ENCODE measurements at regions not wholly inside any gene's neighbourhood (a gene's known extent, or its start where the extent isn't known, plus 50 kb on each side); places are given as distances from the start of the nearest gene placed in this dataset.
A peak's percentile ranks its signal among the peaks of the same experiment; 100 is the strongest.

GRCh38 chr1:143735764-143736461 lies 235.9 kb downstream of the FAM72C start:
- Histone ChIP-seq H3K56ac (replicated peaks; ENCODE audit: insufficient read length, low read depth, low read length) (no peak overlapping the region), H3K4me3 (ENCODE audit: extremely low read depth in 1 of 4, insufficient read depth in 2 of 4, low read depth in 3 of 4, low read length in 4 of 4) (peak overlapping the region in 1 of 4 experiments; percentile 76; a peak in 2 of 8 replicates), H2BK120ac (replicated peaks; ENCODE audit: low read depth, low read length) (no peak overlapping the region), H2BK5ac (ENCODE audit: low read depth, low read length) (no peak overlapping the region), H3K23me2 (ENCODE audit: low read depth, low read length) (no peaks in the 10 kb centered on the region), H3K18ac (ENCODE audit: extremely low read depth, low read length) (no peak overlapping the region; the same call in 1 of the 2 replicates), H2BK12ac (ENCODE audit: low read depth, low read length) (no peak overlapping the region), H2BK20ac (ENCODE audit: low read length) (no peak overlapping the region), H3K79me2 (ENCODE audit: control insufficient read depth in 1 of 2, insufficient read depth in 2 of 2, low read length in 2 of 2) (no peaks in the 10 kb centered on the region), H3K4ac (replicated peaks; ENCODE audit: insufficient read length, low read depth, low read length) (no peak overlapping the region), H3K79me1 (ENCODE audit: low read depth, low read length) (no peaks in the 10 kb centered on the region), H3K9me3 (ENCODE audit: insufficient read depth in 2 of 2, low read depth in 1 of 2, low read length in 1 of 2) (peaks cover 0 to 24% of the 10 kb centered on the region in 2 experiments; a peak in 2 of 4 replicates), H2AK5ac (ENCODE audit: low read depth, low read length) (no peak overlapping the region), H3K27ac (ENCODE audit: low read depth, low read length) (no peak overlapping the region), H3K27me3 (replicated peaks in 1 of 4; ENCODE audit: control insufficient read depth in 3 of 4, extremely low read depth in 1 of 4, insufficient read depth in 3 of 4, low read length in 3 of 4) (no peaks in the 10 kb centered on the region), H4K91ac (replicated peaks; ENCODE audit: insufficient read length, low read length) (no peak overlapping the region), H3K4me2 (ENCODE audit: insufficient read depth in 1 of 2, low read depth in 2 of 2, low read length in 2 of 2) (peak overlapping the region in 1 of 2 experiments; percentile 56; a peak in 2 of 4 replicates), H2BK15ac (ENCODE audit: low read length) (no peak overlapping the region), H3K36me3 (ENCODE audit: control insufficient read depth in 2 of 4, insufficient read depth in 4 of 4, low read length in 3 of 4) (no peaks in the 10 kb centered on the region), H4K20me1 (replicated peaks in 1 of 2; ENCODE audit: control insufficient read depth in 1 of 2, insufficient read depth in 2 of 2, low read length in 2 of 2) (no peaks in the 10 kb centered on the region), H3K4me1 (replicated peaks in 1 of 4; ENCODE audit: control insufficient read depth in 3 of 4, insufficient read depth in 4 of 4, low read length in 3 of 4) (no peaks in the 10 kb centered on the region), H3K23ac (ENCODE audit: insufficient read length) (no peak overlapping the region), H4K5ac (ENCODE audit: insufficient read length, low read depth, low read length) (no peak overlapping the region), H2AFZ (ENCODE audit: low read length) (no peak overlapping the region), H3K9ac (replicated peaks in 1 of 4; ENCODE audit: extremely low read depth in 1 of 4, low read depth in 3 of 4, low read length in 3 of 4) (no peak overlapping the region; a peak in 1 of 7 replicates), H3K14ac (ENCODE audit: insufficient read length) (no peak overlapping the region), H4K8ac (ENCODE audit: extremely low read depth, insufficient read depth, low read length) (no peak overlapping the region; the same call in 1 of the 2 replicates)
- 83% methylated on average over 8 of the region's 36 CpGs; no CpG with 5 or more reads in 1 of the 2 experiments for WGBS, 2 experiments (ENCODE audit: extremely low coverage in 1 of 2, insufficient coverage in 1 of 2, insufficient read length in 1 of 2, insufficient replicate concordance in 2 of 2, low coverage in 1 of 2, low lambda C conversion rate in 2 of 2, missing lambda C conversion rate in 1 of 2)
- POLR2A ChIA-PET (ENCODE audit: partially characterized antibody): no interaction called here
- FAIRE-seq (no peak), DNase-seq (ENCODE audit: low read depth in 1 of 2, low spot score in 2 of 2) (peak; percentile 36 to 64)
- CTCF ChIA-PET (ENCODE audit: partially characterized antibody): no interaction called here
- TF ChIP-seq POLR2A (IDR thresholded peaks at IDR 0.05; ENCODE audit: control extremely low read depth in 1 of 2, low read depth in 2 of 2, low read length in 2 of 2): no peak
- no peak for TF ChIP-seq YY1 (IDR thresholded peaks at IDR 0.05; ENCODE audit: low read depth, low read length)
- TF ChIP-seq TEAD4 (IDR thresholded peaks at IDR 0.05; ENCODE audit: low read depth, low read length): no peak
- no peak for TF ChIP-seq JUN (IDR thresholded peaks at IDR 0.05; ENCODE audit: low read depth, low read length)
- TF ChIP-seq SP1 (IDR thresholded peaks at IDR 0.05; ENCODE audit: low read depth, low read length): no peak
- TF ChIP-seq SIN3A (conservative IDR thresholded peaks at IDR 0.05 in 1 of 2, IDR thresholded peaks at IDR 0.05 in 1 of 2; ENCODE audit: low read depth in 1 of 2, low read length in 2 of 2): no peak
- TF ChIP-seq, protein P1, sequence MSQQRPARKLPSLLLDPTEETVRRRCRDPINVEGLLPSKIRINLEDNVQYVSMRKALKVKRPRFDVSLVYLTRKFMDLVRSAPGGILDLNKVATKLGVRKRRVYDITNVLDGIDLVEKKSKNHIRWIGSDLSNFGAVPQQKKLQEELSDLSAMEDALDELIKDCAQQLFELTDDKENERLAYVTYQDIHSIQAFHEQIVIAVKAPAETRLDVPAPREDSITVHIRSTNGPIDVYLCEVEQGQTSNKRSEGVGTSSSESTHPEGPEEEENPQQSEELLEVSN (IDR thresholded peaks at IDR 0.05): no peak
- no peak for TF ChIP-seq GABPA (IDR thresholded peaks at IDR 0.05; ENCODE audit: borderline replicate concordance, insufficient read depth, low read length)
- TF ChIP-seq TCF12 (IDR thresholded peaks at IDR 0.05; ENCODE audit: low read depth, low read length): no peak
- TF ChIP-seq HDAC2 (IDR thresholded peaks at IDR 0.05; ENCODE audit: borderline replicate concordance in 1 of 2, low read depth in 2 of 2, low read length in 2 of 2): no peak
- TF ChIP-seq NANOG (IDR thresholded peaks at IDR 0.05; ENCODE audit: insufficient read depth, low read depth, low read length, poor library complexity, severe bottlenecking): no peak
- TF ChIP-seq SP4 (IDR thresholded peaks at IDR 0.05; ENCODE audit: low read length): no peak
- no peak for TF ChIP-seq MAFK (IDR thresholded peaks at IDR 0.05; ENCODE audit: low read depth, low read length)
